Uterus (tissue), 3 donors: ENCODE measurements at regions not wholly inside any gene's neighbourhood (a gene's known extent, or its start where the extent isn't known, plus 50 kb on each side); places are given as distances from the start of the nearest gene placed in this dataset.
A peak's percentile ranks its signal among the peaks of the same experiment; 100 is the strongest.

Experiments used
- DNase-seq, 2 donors: peaks; one replicate each; pipeline ENCODE4 v3.0.0-alpha.2; 2019 to 2020
- H3K27ac ChIP-seq, 2 donors: fragments of 200-600 bp; sonication (generic); 1 replicate in 1 of 2; 2 replicates in 1 of 2; pipeline ENCODE4 v1.5.1; 2016 to 2018
- H3K27me3 ChIP-seq, 2 donors: fragments of 200-600 bp; sonication (generic); one replicate each; pipeline ENCODE4 v1.5.1; 2018 to 2019; ENCODE audit warnings: control low read depth in 1 of 2
- H3K36me3 ChIP-seq, 2 donors: fragments of 200-600 bp; sonication (generic); one replicate each; pipeline ENCODE4 v1.5.1; 2019; ENCODE audit warnings: control low read depth in 1 of 2
- H3K4me1 ChIP-seq, 2 donors: fragments of 200-600 bp; sonication (generic); one replicate each; pipeline ENCODE4 v1.5.1; 2018 to 2019; ENCODE audit warnings: control low read depth in 1 of 2
- H3K4me3 ChIP-seq, 2 donors: fragments of 200-600 bp; sonication (generic); 1 replicate in 1 of 2; 2 replicates in 1 of 2; pipeline ENCODE4 v1.5.1; 2018 to 2019; ENCODE audit warnings: mild to moderate bottlenecking in 1 of 2
- H3K9me3 ChIP-seq, 2 donors: fragments of 200-600 bp; sonication (generic); one replicate each; pipeline ENCODE4 v1.5.1; 2019; ENCODE audit warnings: control low read depth in 1 of 2
- POLR2A ChIP-seq, 2 donors: fragments of 450-650 bp; IDR thresholded peaks; one replicate each; pipeline ENCODE4 v1.6.1; 2016; ENCODE audit warnings: antibody characterized with exemption in 2 of 2, mild to moderate bottlenecking in 1 of 2, moderate library complexity in 1 of 2
- intact Hi-C: fragments of 100-400 bp; cut with DNase I; formaldehyde crosslinking; loops from one replicate; pipeline ENCODE4 v1.15.1; 2023; ENCODE audit warnings: low total_unique reads
- TF ChIP-seq, protein P1 (sequence below), 4 experiments: fragments of 200-600 bp in 2 of 4; fragments of 450-650 bp in 2 of 4; sonication (generic) in 2 of 4; IDR thresholded peaks; one replicate each; pipeline ENCODE4 v1.5.1; 2016 to 2019; ENCODE audit warnings: antibody characterized with exemption in 4 of 4, mild to moderate bottlenecking in 2 of 4, moderate library complexity in 1 of 4
- donor health status: DM: yes; HTN: yes; CAD: no.

DNA sequence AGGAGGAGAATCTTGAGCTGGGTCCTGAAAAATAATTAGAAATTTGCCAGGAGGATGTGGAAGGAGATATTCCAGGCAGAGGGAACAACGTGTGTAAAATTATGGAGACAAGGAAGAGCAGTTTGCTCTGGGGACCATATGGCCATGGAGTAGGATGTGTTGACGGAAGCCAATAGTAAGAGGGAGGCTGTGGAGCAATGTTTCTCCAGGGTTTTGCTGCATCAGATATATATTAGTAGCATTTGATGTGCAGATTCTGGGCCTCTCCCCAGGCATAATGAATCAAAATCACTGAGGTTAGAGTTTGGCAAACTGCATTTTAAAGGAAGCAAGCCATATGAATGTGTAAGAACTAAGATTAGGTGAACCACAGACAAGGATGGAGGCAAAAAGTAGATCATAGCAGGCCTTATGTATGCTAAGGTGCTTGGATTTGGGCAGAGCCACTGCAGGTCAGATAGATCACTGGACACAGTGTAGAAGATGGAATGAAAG, 192.9 kb upstream of the IL12A start:
- H3K4me3 ChIP-seq: no peak overlapping the region
- intact Hi-C loops: no loop called here
- no peak for DNase-seq
- H3K4me1 ChIP-seq: peaks cover 3 to 14% of the 10 kb centered on the region in 2 donors
- H3K36me3 ChIP-seq: no peaks in the 10 kb centered on the region
- H3K27ac ChIP-seq: peak overlapping the region; percentile 62 to 66
- no peaks in the 10 kb centered on the region for H3K9me3 ChIP-seq
- TF ChIP-seq POLR2A (IDR thresholded peaks at IDR 0.05): no peak
- TF ChIP-seq, protein P1, sequence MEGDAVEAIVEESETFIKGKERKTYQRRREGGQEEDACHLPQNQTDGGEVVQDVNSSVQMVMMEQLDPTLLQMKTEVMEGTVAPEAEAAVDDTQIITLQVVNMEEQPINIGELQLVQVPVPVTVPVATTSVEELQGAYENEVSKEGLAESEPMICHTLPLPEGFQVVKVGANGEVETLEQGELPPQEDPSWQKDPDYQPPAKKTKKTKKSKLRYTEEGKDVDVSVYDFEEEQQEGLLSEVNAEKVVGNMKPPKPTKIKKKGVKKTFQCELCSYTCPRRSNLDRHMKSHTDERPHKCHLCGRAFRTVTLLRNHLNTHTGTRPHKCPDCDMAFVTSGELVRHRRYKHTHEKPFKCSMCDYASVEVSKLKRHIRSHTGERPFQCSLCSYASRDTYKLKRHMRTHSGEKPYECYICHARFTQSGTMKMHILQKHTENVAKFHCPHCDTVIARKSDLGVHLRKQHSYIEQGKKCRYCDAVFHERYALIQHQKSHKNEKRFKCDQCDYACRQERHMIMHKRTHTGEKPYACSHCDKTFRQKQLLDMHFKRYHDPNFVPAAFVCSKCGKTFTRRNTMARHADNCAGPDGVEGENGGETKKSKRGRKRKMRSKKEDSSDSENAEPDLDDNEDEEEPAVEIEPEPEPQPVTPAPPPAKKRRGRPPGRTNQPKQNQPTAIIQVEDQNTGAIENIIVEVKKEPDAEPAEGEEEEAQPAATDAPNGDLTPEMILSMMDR (IDR thresholded peaks at IDR 0.05): no peak
- H3K27me3 ChIP-seq: no peaks in the 10 kb centered on the region

DNA sequence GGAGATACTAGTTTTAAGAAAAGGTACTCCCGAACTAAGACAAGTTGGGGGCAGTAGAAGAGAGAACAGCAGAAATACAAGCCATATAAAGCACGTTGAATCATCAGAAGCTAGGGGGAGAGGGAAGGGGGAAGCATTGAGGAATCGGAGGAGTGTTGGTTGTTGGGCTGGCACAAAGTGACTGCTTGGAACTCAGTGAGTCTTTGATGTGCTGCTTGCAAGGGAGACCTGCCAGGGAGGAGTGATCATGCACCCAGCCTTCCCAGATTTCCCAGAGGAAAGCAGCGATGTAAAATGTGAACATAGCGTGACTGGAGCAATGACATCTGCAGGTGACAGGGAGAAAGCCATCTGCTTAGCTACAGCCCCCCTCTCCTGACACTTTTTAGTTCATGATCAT, 192.4 kb upstream of the IL12A start:
- DNase-seq: peak in 1 of 2 donors; percentile 42
- Histone ChIP-seq H3K4me1 (peaks cover 3 to 14% of the 10 kb centered on the region in 2 donors), H3K27me3 (no peaks in the 10 kb centered on the region), H3K36me3 (no peaks in the 10 kb centered on the region), H3K27ac (peak overlapping the region; percentile 62 to 66), H3K4me3 (no peak overlapping the region), H3K9me3 (no peaks in the 10 kb centered on the region)
- no peak for TF ChIP-seq POLR2A (IDR thresholded peaks at IDR 0.05)
- TF ChIP-seq, protein P1 (IDR thresholded peaks at IDR 0.05): no peak
- intact Hi-C loops: no loop called here

- TF ChIP-seq POLR2A (IDR thresholded peaks at IDR 0.05): no peak
- TF ChIP-seq, protein P1 (IDR thresholded peaks at IDR 0.05): no peak
- DNase-seq: no peak
- Histone ChIP-seq H3K4me1 (peaks cover 3 to 14% of the 10 kb centered on the region in 2 donors), H3K27ac (peak overlapping the region; percentile 62 to 66), H3K4me3 (no peak overlapping the region), H3K9me3 (no peaks in the 10 kb centered on the region), H3K27me3 (no peaks in the 10 kb centered on the region), H3K36me3 (no peaks in the 10 kb centered on the region)
- intact Hi-C loops: no loop called here
Measured at GRCh38 chr3:159796744-159797143, 191.9 kb upstream of the IL12A start.

DNA sequence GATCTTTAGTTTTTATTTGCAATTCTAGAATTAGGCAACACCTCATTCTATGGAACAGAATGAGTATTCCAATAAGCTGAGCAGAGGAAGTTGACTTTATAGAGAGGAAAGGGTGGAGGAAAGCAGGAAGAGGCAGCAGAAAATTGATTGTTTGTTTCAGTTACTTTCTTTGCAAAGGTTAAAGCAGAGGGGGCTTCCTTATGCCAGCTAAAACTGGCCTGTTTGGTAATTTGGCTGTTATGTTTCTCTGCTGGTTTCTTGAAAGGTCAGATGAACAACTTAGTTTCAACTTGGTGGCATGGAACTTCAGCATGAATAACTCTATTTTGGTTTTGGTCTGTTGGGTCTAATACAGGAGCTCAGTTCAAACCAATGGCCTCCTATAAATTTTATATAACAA, 190.9 kb upstream of the IL12A start:
- DNase-seq: no peak
- Histone ChIP-seq H3K9me3 (no peaks in the 10 kb centered on the region), H3K4me1 (peaks cover 3 to 14% of the 10 kb centered on the region in 2 donors), H3K27ac (peak overlapping the region; percentile 62 to 66), H3K36me3 (no peaks in the 10 kb centered on the region), H3K4me3 (no peak overlapping the region), H3K27me3 (no peaks in the 10 kb centered on the region)
- no peak for TF ChIP-seq POLR2A (IDR thresholded peaks at IDR 0.05)
- TF ChIP-seq, protein P1 (IDR thresholded peaks at IDR 0.05): no peak
- intact Hi-C loops: no loop called here

DNA sequence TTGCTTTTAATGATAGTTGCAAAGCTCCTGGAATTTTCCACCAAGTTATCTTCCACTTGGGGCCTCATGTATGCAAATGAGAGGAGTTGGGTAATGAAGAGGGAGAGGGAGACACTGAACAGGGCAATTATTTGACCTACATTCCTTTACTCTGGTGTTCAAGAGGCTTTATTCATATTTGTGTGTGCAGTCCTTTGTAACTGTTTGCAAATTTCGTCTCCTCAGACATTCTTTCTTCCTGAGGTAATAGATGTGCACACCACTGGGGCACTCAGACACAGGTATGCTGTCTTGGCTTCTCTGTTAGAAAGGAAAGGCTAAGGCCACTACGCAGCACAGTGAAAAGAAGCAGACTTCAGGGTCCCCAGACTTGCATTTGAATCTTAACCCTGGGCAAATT, 189.7 kb upstream of the IL12A start:
- Histone ChIP-seq H3K36me3 (no peaks in the 10 kb centered on the region), H3K4me1 (peaks cover 3 to 14% of the 10 kb centered on the region in 2 donors), H3K27me3 (no peaks in the 10 kb centered on the region), H3K27ac (peak overlapping the region; percentile 62 to 66), H3K4me3 (no peak overlapping the region), H3K9me3 (no peaks in the 10 kb centered on the region)
- TF ChIP-seq, protein P1 (IDR thresholded peaks at IDR 0.05): no peak
- no peak for TF ChIP-seq POLR2A (IDR thresholded peaks at IDR 0.05)
- DNase-seq: no peak
- intact Hi-C loops: no loop called here
